ENCODE measurements at regions not wholly inside any gene's neighbourhood (a gene's known extent, or its start where the extent isn't known, plus 50 kb on each side); places are given as distances from the start of the nearest gene placed in this dataset.

- H3K4me2 ChIP-seq = no peak overlapping the region
Observed at GRCh38 chr3:94311651-94312050, 248.8 kb downstream of the NSUN3 start.

GRCh38 chr3:94314218-94314883, 251.5 kb downstream of the NSUN3 start:
- Mint-ChIP-seq H3K27ac (no peak overlapping the region), H3K4me1 (peaks cover 4% of the 10 kb centered on the region; the same call in 1 of the 3 replicates), H3K9me3 (no peaks in the 10 kb centered on the region), H3K27me3 (ENCODE audit: insufficient read depth, low read depth, poor library complexity) (peaks cover 2% of the 10 kb centered on the region), H3K36me3 (ENCODE audit: low read depth) (no peaks in the 10 kb centered on the region), H3K4me3 (no peak overlapping the region)
- Histone ChIP-seq H3K4me2 (no peak overlapping the region), H4K20me1 (replicated peaks; ENCODE audit: insufficient read depth) (no peaks in the 10 kb centered on the region), H3K9me2 (ENCODE audit: insufficient read depth) (no peaks in the 10 kb centered on the region), H3K4me3 (no peak overlapping the region), H2AFZ (no peak overlapping the region), H3K4me1 (ENCODE audit: insufficient read depth) (no peaks in the 10 kb centered on the region), H3F3A (replicated peaks; ENCODE audit: low read depth) (no peaks in the 10 kb centered on the region), H3K79me2 (replicated peaks; ENCODE audit: insufficient read depth) (no peaks in the 10 kb centered on the region), H3K36me3 (ENCODE audit: insufficient read depth) (no peaks in the 10 kb centered on the region), H3K27me3 (ENCODE audit: insufficient read depth) (no peaks in the 10 kb centered on the region), H3K27ac (ENCODE audit: low read depth) (no peak overlapping the region)
- ATAC-seq (no peak), DNase-seq (ENCODE audit: low spot score) (no peak)
- TF ChIP-seq EZH2 (IDR thresholded peaks at IDR 0.05; ENCODE audit: low read depth, unreplicated experiment) = no peak
- no peak for TF ChIP-seq ETS1 (IDR thresholded peaks at IDR 0.05)
- TF ChIP-seq EZH2phosphoT487 (IDR thresholded peaks at IDR 0.05; ENCODE audit: unreplicated experiment) = no peak
- no peak for TF ChIP-seq JUNB (IDR thresholded peaks at IDR 0.05; ENCODE audit: unreplicated experiment)
- no peak for TF ChIP-seq STAT1 (IDR thresholded peaks at IDR 0.05; ENCODE audit: unreplicated experiment)
- TF ChIP-seq CTCF (conservative IDR thresholded peaks at IDR 0.05; ENCODE audit: low read depth in 2 of 2) = no peak
- TF ChIP-seq ZNF331 (CRISPR knock-in tag; IDR thresholded peaks at IDR 0.05; ENCODE audit: low read depth) = no peak

More at GRCh38 chr3:94311651-94312050, 248.8 kb downstream of the NSUN3 start:
- H3K36me3 Mint-ChIP-seq (ENCODE audit: low read depth) = no peaks in the 10 kb centered on the region; the same call in 2 of the 3 replicates
- peaks cover 3% of the 10 kb centered on the region for H3K27me3 Mint-ChIP-seq (ENCODE audit: insufficient read depth, low read depth, poor library complexity)
- Histone ChIP-seq H3K4me1 (ENCODE audit: insufficient read depth) (no peaks in the 10 kb centered on the region), H3K4me3 (no peak overlapping the region), H3K79me2 (replicated peaks; ENCODE audit: insufficient read depth) (no peaks in the 10 kb centered on the region), H4K20me1 (replicated peaks; ENCODE audit: insufficient read depth) (no peaks in the 10 kb centered on the region), H3K36me3 (ENCODE audit: insufficient read depth) (no peaks in the 10 kb centered on the region), H3K27me3 (ENCODE audit: insufficient read depth) (no peaks in the 10 kb centered on the region), H2AFZ (peak overlapping the region; percentile 8; the same call in 1 of the 2 replicates), H3K9me2 (ENCODE audit: insufficient read depth) (no peaks in the 10 kb centered on the region), H3K27ac (ENCODE audit: low read depth) (no peak overlapping the region), H3F3A (replicated peaks; ENCODE audit: low read depth) (no peaks in the 10 kb centered on the region)
- no peak overlapping the region for H3K27ac Mint-ChIP-seq
- H3K4me3 Mint-ChIP-seq = no peak overlapping the region
- DNase-seq (ENCODE audit: low spot score) (no peak), ATAC-seq (no peak)
- no peak for TF ChIP-seq ZNF114 (CRISPR knock-in tag; IDR thresholded peaks at IDR 0.05)
- H3K4me1 Mint-ChIP-seq = 0 out of 3 replicates have a peak, but pooled peaks cover 2% of the 10 kb centered on the region
- H3K9me3 Mint-ChIP-seq = no peaks in the 10 kb centered on the region; the same call in 2 of the 3 replicates

Measured in GM23338 (cell line).